ENCODE measurements at regions not wholly inside any gene's neighbourhood (a gene's known extent, or its start where the extent isn't known, plus 50 kb on each side); places are given as distances from the start of the nearest gene placed in this dataset.

GRCh38 chr12:11981121-11981733 lies 89.5 kb upstream of the BCL2L14 start:
- Mint-ChIP-seq H3K4me3 (no peak overlapping the region), H3K36me3 (ENCODE audit: low read depth) (no peaks in the 10 kb centered on the region), H3K9me3 (no peaks in the 10 kb centered on the region), H3K27me3 (ENCODE audit: low read depth, poor library complexity) (peaks cover 11% of the 10 kb centered on the region), H3K27ac (no peak overlapping the region), H3K4me1 (no peaks in the 10 kb centered on the region)
- no peak for DNase-seq
- TF ChIP-seq CTCF (IDR thresholded peaks at IDR 0.05): no peak

- no peaks in the 10 kb centered on the region for H3K4me1 Mint-ChIP-seq
- DNase-seq: no peak
- H3K4me3 Mint-ChIP-seq: no peak overlapping the region
- H3K27me3 Mint-ChIP-seq (ENCODE audit: low read depth, poor library complexity): peaks cover 11% of the 10 kb centered on the region
- no peaks in the 10 kb centered on the region for H3K36me3 Mint-ChIP-seq (ENCODE audit: low read depth)
- H3K27ac Mint-ChIP-seq: no peak overlapping the region
- no peaks in the 10 kb centered on the region for H3K9me3 Mint-ChIP-seq
- no peak for TF ChIP-seq CTCF (IDR thresholded peaks at IDR 0.05)
Measured at GRCh38 chr12:11984417-11984816, 86.3 kb upstream of the BCL2L14 start.

- no peak overlapping the region for H3K4me3 Mint-ChIP-seq
- peaks cover 11% of the 10 kb centered on the region for H3K27me3 Mint-ChIP-seq (ENCODE audit: low read depth, poor library complexity)
- H3K9me3 Mint-ChIP-seq: no peaks in the 10 kb centered on the region
- no peak overlapping the region for H3K27ac Mint-ChIP-seq
- TF ChIP-seq CTCF (IDR thresholded peaks at IDR 0.05): no peak
- H3K36me3 Mint-ChIP-seq (ENCODE audit: low read depth): no peaks in the 10 kb centered on the region
- no peak for DNase-seq
- no peaks in the 10 kb centered on the region for H3K4me1 Mint-ChIP-seq
Measured at GRCh38 chr12:11986165-11986564, 84.6 kb upstream of the BCL2L14 start.

- H3K9me3 Mint-ChIP-seq: no peaks in the 10 kb centered on the region
- TF ChIP-seq CTCF (IDR thresholded peaks at IDR 0.05): no peak
- no peak for DNase-seq
- H3K36me3 Mint-ChIP-seq (ENCODE audit: low read depth): no peaks in the 10 kb centered on the region
- no peak overlapping the region for H3K4me3 Mint-ChIP-seq
- no peaks in the 10 kb centered on the region for H3K4me1 Mint-ChIP-seq
- no peak overlapping the region for H3K27ac Mint-ChIP-seq
- H3K27me3 Mint-ChIP-seq (ENCODE audit: low read depth, poor library complexity): peaks cover 3% of the 10 kb centered on the region
Measured at GRCh38 chr12:11987901-11988300, 82.8 kb upstream of the BCL2L14 start.

GRCh38 chr12:11991604-11992003 lies 79.1 kb upstream of the BCL2L14 start:
- Mint-ChIP-seq H3K36me3 (ENCODE audit: low read depth) (no peaks in the 10 kb centered on the region), H3K4me1 (no peaks in the 10 kb centered on the region)
- DNase-seq: no peak

More at GRCh38 chr12:11991604-11992003, 79.1 kb upstream of the BCL2L14 start:
- Mint-ChIP-seq H3K27me3 (ENCODE audit: low read depth, poor library complexity) (peaks cover 5% of the 10 kb centered on the region), H3K9me3 (no peaks in the 10 kb centered on the region), H3K4me3 (no peak overlapping the region), H3K27ac (no peak overlapping the region)
- TF ChIP-seq CTCF (IDR thresholded peaks at IDR 0.05): no peak

All from nephron progenitor cell (in vitro differentiated cells).